ENCODE measurements at regions not wholly inside any gene's neighbourhood (a gene's known extent, or its start where the extent isn't known, plus 50 kb on each side); places are given as distances from the start of the nearest gene placed in this dataset.

GRCh38 chr12:93109551-93110203 lies 180.6 kb upstream of the EEA1 start:
- no peak for TF ChIP-seq EZH2phosphoT487 (IDR thresholded peaks at IDR 0.05; ENCODE audit: borderline replicate concordance, low read length)
- TF ChIP-seq, protein P1, sequence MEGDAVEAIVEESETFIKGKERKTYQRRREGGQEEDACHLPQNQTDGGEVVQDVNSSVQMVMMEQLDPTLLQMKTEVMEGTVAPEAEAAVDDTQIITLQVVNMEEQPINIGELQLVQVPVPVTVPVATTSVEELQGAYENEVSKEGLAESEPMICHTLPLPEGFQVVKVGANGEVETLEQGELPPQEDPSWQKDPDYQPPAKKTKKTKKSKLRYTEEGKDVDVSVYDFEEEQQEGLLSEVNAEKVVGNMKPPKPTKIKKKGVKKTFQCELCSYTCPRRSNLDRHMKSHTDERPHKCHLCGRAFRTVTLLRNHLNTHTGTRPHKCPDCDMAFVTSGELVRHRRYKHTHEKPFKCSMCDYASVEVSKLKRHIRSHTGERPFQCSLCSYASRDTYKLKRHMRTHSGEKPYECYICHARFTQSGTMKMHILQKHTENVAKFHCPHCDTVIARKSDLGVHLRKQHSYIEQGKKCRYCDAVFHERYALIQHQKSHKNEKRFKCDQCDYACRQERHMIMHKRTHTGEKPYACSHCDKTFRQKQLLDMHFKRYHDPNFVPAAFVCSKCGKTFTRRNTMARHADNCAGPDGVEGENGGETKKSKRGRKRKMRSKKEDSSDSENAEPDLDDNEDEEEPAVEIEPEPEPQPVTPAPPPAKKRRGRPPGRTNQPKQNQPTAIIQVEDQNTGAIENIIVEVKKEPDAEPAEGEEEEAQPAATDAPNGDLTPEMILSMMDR (conservative IDR thresholded peaks at IDR 0.05; ENCODE audit: low read depth, low read length) = no peak
- TF ChIP-seq EZH2 (IDR thresholded peaks at IDR 0.05; ENCODE audit: low read length, unreplicated experiment) = no peak
- no peak overlapping the region for H2AFZ ChIP-seq (ENCODE audit: low read length)

DNA sequence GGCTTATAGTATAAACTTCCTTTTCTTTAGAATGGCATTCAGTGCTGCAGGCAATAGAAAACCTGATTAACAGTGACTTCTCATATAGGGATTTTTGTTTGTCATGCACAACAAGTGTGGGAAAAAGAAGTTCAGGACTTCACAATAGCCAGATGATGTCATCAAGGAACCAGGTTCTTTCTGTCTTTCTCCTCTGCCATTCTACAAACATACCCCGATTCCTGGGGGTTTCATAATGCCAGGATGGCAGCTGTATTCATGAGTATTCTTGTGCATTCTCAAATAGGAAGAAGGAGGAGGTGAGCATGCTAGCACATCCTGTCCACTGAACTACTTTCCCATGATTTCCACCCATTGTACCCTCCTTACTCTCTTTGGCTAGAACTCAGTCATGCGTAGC lies 182.7 kb upstream of the EEA1 start:
- CTCF ChIA-PET = no interaction called here
- Histone ChIP-seq H3K36me3 (ENCODE audit: low read depth, low read length) (no peaks in the 10 kb centered on the region), H3K4me1 (ENCODE audit: insufficient read depth, low read length) (peaks cover 9% of the 10 kb centered on the region; the same call in 1 of the 2 replicates), H3K4me3 (ENCODE audit: low read length) (no peak overlapping the region), H3K79me2 (ENCODE audit: low read length) (no peaks in the 10 kb centered on the region), H3F3A (ENCODE audit: low read length, unreplicated experiment) (no peaks in the 10 kb centered on the region), H2AFZ (ENCODE audit: low read length) (no peak overlapping the region), H3K9me3 (ENCODE audit: low read length) (no peaks in the 10 kb centered on the region), H3K27ac (ENCODE audit: low read length) (no peak overlapping the region), H3K9ac (ENCODE audit: low read length) (no peak overlapping the region), H3K4me2 (ENCODE audit: low read length) (no peak overlapping the region), H3K27me3 (ENCODE audit: low read length) (no peaks in the 10 kb centered on the region), H3K9me2 (replicated peaks; ENCODE audit: low read length) (no peaks in the 10 kb centered on the region), H4K20me1 (ENCODE audit: low read length) (no peaks in the 10 kb centered on the region)
- POLR2A ChIA-PET (ENCODE audit: unreplicated experiment) = no interaction called here
- TF ChIP-seq, protein P1 (conservative IDR thresholded peaks at IDR 0.05; ENCODE audit: low read depth, low read length) = no peak
- ATAC-seq (no peak), DNase-seq (no peak)
- intact Hi-C loops (cut with micrococcal nuclease) = no loop called here
- no TSS peak for BruUV-seq (replicated peaks)

More at GRCh38 chr12:93109551-93110203, 180.6 kb upstream of the EEA1 start:
- no peaks in the 10 kb centered on the region for H3K36me3 ChIP-seq (ENCODE audit: low read depth, low read length)
- no peak for ATAC-seq
- intact Hi-C loops (cut with micrococcal nuclease) = no loop called here
- BruUV-seq (replicated peaks) = no TSS peak
- H3K79me2 ChIP-seq (ENCODE audit: low read length) = no peaks in the 10 kb centered on the region
- CTCF ChIA-PET = no interaction called here
- H3K9me2 ChIP-seq (replicated peaks; ENCODE audit: low read length) = no peaks in the 10 kb centered on the region
- H3F3A ChIP-seq (ENCODE audit: low read length, unreplicated experiment) = no peaks in the 10 kb centered on the region
- H3K27ac ChIP-seq (ENCODE audit: low read length) = no peak overlapping the region
- no peak overlapping the region for H3K4me2 ChIP-seq (ENCODE audit: low read length)
- H4K20me1 ChIP-seq (ENCODE audit: low read length) = no peaks in the 10 kb centered on the region
- POLR2A ChIA-PET (ENCODE audit: unreplicated experiment) = no interaction called here
- H3K4me1 ChIP-seq (ENCODE audit: insufficient read depth, low read length) = peaks cover 9% of the 10 kb centered on the region; the same call in 1 of the 2 replicates
- H3K4me3 ChIP-seq (ENCODE audit: low read length) = no peak overlapping the region
- DNase-seq = no peak
- H3K27me3 ChIP-seq (ENCODE audit: low read length) = no peaks in the 10 kb centered on the region
- no peaks in the 10 kb centered on the region for H3K9me3 ChIP-seq (ENCODE audit: low read length)
- no peak overlapping the region for H3K9ac ChIP-seq (ENCODE audit: low read length)

GRCh38 chr12:93113317-93114006 lies 184.4 kb upstream of the EEA1 start:
- H4K20me1 ChIP-seq (ENCODE audit: low read length) = no peaks in the 10 kb centered on the region
- DNase-seq (no peak), ATAC-seq (peak; percentile 70)
- no peaks in the 10 kb centered on the region for H3K9me2 ChIP-seq (replicated peaks; ENCODE audit: low read length)
- H3K4me2 ChIP-seq (ENCODE audit: low read length) = no peak overlapping the region
- ChIA-PET CTCF (interaction anchor here (0.5 kb wide), 1 partner anchor 55 kb away, joined by 3 read pairs; no protein-coding TSS in a partner anchor), POLR2A (ENCODE audit: unreplicated experiment) (no interaction called here)
- H3K79me2 ChIP-seq (ENCODE audit: low read length) = no peaks in the 10 kb centered on the region
- no peak overlapping the region for H3K27ac ChIP-seq (ENCODE audit: low read length)
- H3K4me1 ChIP-seq (ENCODE audit: insufficient read depth, low read length) = peaks cover 9% of the 10 kb centered on the region; the same call in 1 of the 2 replicates
- H2AFZ ChIP-seq (ENCODE audit: low read length) = peak overlapping the region; percentile 55; the same call in 1 of the 2 replicates
- TF ChIP-seq EZH2 (IDR thresholded peaks at IDR 0.05; ENCODE audit: low read length, unreplicated experiment) = no peak
- TF ChIP-seq EZH2phosphoT487 (IDR thresholded peaks at IDR 0.05; ENCODE audit: borderline replicate concordance, low read length) = no peak
- TF ChIP-seq, protein P1 (conservative IDR thresholded peaks at IDR 0.05; ENCODE audit: low read depth, low read length) = no peak
- H3K9me3 ChIP-seq (ENCODE audit: low read length) = no peaks in the 10 kb centered on the region
- H3K4me3 ChIP-seq (ENCODE audit: low read length) = no peak overlapping the region
- intact Hi-C loops (cut with micrococcal nuclease) = no loop called here
- BruUV-seq (replicated peaks) = no TSS peak
- no peaks in the 10 kb centered on the region for H3K36me3 ChIP-seq (ENCODE audit: low read depth, low read length)
- no peaks in the 10 kb centered on the region for H3K27me3 ChIP-seq (ENCODE audit: low read length)
- H3F3A ChIP-seq (ENCODE audit: low read length, unreplicated experiment) = no peaks in the 10 kb centered on the region
- H3K9ac ChIP-seq (ENCODE audit: low read length) = no peak overlapping the region

Data from PC-3 (cell line).